Astrocyte (in vitro differentiated cells and primary cell): ENCODE measurements at regions not wholly inside any gene's neighbourhood (a gene's known extent, or its start where the extent isn't known, plus 50 kb on each side); places are given as distances from the start of the nearest gene placed in this dataset.

ENCODE experiments used
- DNase-seq: peaks from one replicate; pipeline ENCODE4 v3.0.0-alpha.2; 2010; ENCODE audit warnings: low read depth
- FAIRE-seq: peaks from 2 replicates; lab custom pipeline; 2011; peaks lifted over from hg19 to GRCh38; lab: Jason Lieb, UNC
- H2AFZ ChIP-seq: 2 replicates; pipeline ENCODE4 v1.6.0; 2012; ENCODE audit warnings: low read depth, low read length, inconsistent platforms
- H3K27ac ChIP-seq: 2 replicates; pipeline ENCODE4 v1.5.1; 2011; ENCODE audit warnings: low read depth, low read length, inconsistent platforms
- H3K27me3 ChIP-seq: 2 replicates; pipeline ENCODE4 v1.6.0; 2011; ENCODE audit warnings: low read length, inconsistent platforms; ENCODE audit not compliant: insufficient read depth
- H3K36me3 ChIP-seq: 2 replicates; pipeline ENCODE4 v1.5.1; 2011; ENCODE audit warnings: low read length, inconsistent platforms; ENCODE audit not compliant: insufficient read depth
- H3K4me1 ChIP-seq: 2 replicates; pipeline ENCODE4 v1.5.1; 2011; ENCODE audit warnings: low read length, inconsistent platforms; ENCODE audit not compliant: insufficient read depth
- H3K4me2 ChIP-seq: 2 replicates; pipeline ENCODE4 v1.6.0; 2012; ENCODE audit warnings: low read length, inconsistent platforms
- H3K4me3 ChIP-seq: 2 replicates; pipeline ENCODE4 v1.5.1; 2011; ENCODE audit warnings: low read depth, mild to moderate bottlenecking, low read length, inconsistent platforms; ENCODE audit not compliant: insufficient read depth
- H3K79me2 ChIP-seq: 2 replicates; pipeline ENCODE4 v1.6.0; 2012; ENCODE audit warnings: mild to moderate bottlenecking, low read length, inconsistent platforms; ENCODE audit not compliant: insufficient read depth
- H3K9ac ChIP-seq: 2 replicates; pipeline ENCODE4 v1.6.0; 2012; ENCODE audit warnings: mild to moderate bottlenecking, low read length, inconsistent platforms
- H3K9me3 ChIP-seq: 2 replicates; pipeline ENCODE4 v1.5.1; 2012; ENCODE audit warnings: low read depth, mild to moderate bottlenecking, low read length, inconsistent platforms; ENCODE audit not compliant: insufficient read depth
- H4K20me1 ChIP-seq: 2 replicates; pipeline ENCODE4 v1.6.0; 2012; ENCODE audit warnings: low read length, inconsistent platforms; ENCODE audit not compliant: insufficient read depth
- H3K27ac Mint-ChIP-seq: one replicate; pipeline ENCODE4 v1.8.0; 2021; ENCODE audit warnings: mild to moderate bottlenecking, mixed read lengths; ENCODE audit not compliant: unreplicated experiment
- H3K27me3 Mint-ChIP-seq: one replicate; pipeline ENCODE4 v1.8.0; 2021; ENCODE audit warnings: low read depth, mixed read lengths; ENCODE audit not compliant: unreplicated experiment
- H3K36me3 Mint-ChIP-seq: one replicate; pipeline ENCODE4 v1.8.0; 2021; ENCODE audit warnings: low read depth, mixed read lengths; ENCODE audit not compliant: unreplicated experiment
- H3K4me1 Mint-ChIP-seq: one replicate; pipeline ENCODE4 v1.8.0; 2021; ENCODE audit warnings: low read depth, mixed read lengths; ENCODE audit not compliant: unreplicated experiment
- H3K4me3 Mint-ChIP-seq: one replicate; pipeline ENCODE4 v1.8.0; 2021; ENCODE audit warnings: mild to moderate bottlenecking, moderate library complexity, mixed read lengths; ENCODE audit not compliant: unreplicated experiment
- H3K9me3 Mint-ChIP-seq: one replicate; pipeline ENCODE4 v1.8.0; 2021; ENCODE audit warnings: mild to moderate bottlenecking, mixed read lengths; ENCODE audit not compliant: unreplicated experiment
- EZH2 ChIP-seq: IDR thresholded peaks from 2 replicates; pipeline ENCODE4 v1.6.1; 2012; ENCODE audit warnings: mild to moderate bottlenecking, low read length, inconsistent platforms; ENCODE audit not compliant: insufficient read depth
- TF ChIP-seq, protein P1 (sequence below): IDR thresholded peaks from 2 replicates; pipeline ENCODE4 v1.5.1; 2011; ENCODE audit warnings: low read depth, mild to moderate bottlenecking, inconsistent platforms, low read length, moderate library complexity; ENCODE audit not compliant: insufficient read depth

DNA sequence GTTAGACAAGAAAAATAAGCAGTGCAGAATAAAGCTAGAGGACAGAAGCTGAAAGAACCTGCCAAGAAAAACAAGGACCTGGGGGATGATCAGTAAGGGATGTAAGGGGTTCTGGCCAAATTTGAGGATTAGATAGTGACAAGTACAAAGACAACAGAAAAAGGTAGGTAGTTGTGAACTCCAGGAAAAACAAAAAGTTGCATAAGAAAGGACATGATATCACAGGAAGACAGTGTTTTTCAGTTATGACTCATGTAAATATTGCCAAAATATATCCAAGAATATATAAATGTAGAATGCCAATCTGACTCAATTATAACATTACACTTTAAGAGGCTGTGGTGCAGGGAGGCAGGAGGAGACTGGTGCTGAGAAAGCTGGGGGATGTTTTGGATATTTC, 209.8 kb upstream of the SH3BP4 start:
- Histone ChIP-seq H2AFZ (no peak overlapping the region), H3K9ac (no peak overlapping the region), H3K79me2 (no peaks in the 10 kb centered on the region), H3K27ac (no peak overlapping the region), H3K36me3 (no peaks in the 10 kb centered on the region), H3K4me1 (no peaks in the 10 kb centered on the region), H3K27me3 (no peaks in the 10 kb centered on the region), H3K4me3 (no peak overlapping the region), H4K20me1 (no peaks in the 10 kb centered on the region), H3K4me2 (no peak overlapping the region), H3K9me3 (no peaks in the 10 kb centered on the region)
- DNase-seq (peak; percentile 16), FAIRE-seq (peak; percentile 58)
- no peaks in the 10 kb centered on the region for H3K36me3 Mint-ChIP-seq
- H3K9me3 Mint-ChIP-seq = peaks cover 4% of the 10 kb centered on the region
- H3K27ac Mint-ChIP-seq = peak overlapping the region; percentile 78
- H3K27me3 Mint-ChIP-seq = no peaks in the 10 kb centered on the region
- peaks cover 11% of the 10 kb centered on the region for H3K4me1 Mint-ChIP-seq
- no peak overlapping the region for H3K4me3 Mint-ChIP-seq
- TF ChIP-seq, protein P1, sequence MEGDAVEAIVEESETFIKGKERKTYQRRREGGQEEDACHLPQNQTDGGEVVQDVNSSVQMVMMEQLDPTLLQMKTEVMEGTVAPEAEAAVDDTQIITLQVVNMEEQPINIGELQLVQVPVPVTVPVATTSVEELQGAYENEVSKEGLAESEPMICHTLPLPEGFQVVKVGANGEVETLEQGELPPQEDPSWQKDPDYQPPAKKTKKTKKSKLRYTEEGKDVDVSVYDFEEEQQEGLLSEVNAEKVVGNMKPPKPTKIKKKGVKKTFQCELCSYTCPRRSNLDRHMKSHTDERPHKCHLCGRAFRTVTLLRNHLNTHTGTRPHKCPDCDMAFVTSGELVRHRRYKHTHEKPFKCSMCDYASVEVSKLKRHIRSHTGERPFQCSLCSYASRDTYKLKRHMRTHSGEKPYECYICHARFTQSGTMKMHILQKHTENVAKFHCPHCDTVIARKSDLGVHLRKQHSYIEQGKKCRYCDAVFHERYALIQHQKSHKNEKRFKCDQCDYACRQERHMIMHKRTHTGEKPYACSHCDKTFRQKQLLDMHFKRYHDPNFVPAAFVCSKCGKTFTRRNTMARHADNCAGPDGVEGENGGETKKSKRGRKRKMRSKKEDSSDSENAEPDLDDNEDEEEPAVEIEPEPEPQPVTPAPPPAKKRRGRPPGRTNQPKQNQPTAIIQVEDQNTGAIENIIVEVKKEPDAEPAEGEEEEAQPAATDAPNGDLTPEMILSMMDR = no peak
- TF ChIP-seq EZH2 = no peak

DNA sequence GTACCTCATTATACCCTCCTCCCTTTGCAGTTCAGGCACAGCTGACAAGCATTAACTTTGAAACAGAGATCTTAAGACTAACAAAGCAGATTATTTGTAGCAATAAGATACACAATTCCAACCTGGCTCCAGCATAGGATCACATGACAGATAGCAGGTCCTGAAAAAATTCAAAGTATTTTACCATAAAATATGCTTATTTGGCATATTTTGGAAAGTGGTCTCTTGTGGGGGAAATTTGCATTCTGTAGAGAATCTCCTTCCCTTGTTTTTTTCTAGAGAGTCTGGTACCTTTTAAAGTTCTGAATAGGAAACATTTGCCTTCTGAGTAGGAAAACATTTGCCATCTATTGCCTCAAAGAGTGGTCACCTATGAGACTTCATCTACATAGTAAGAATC, 212.8 kb upstream of the SH3BP4 start:
- H3K27ac ChIP-seq = no peak overlapping the region
- Mint-ChIP-seq H3K9me3 (peaks cover 13% of the 10 kb centered on the region), H3K27me3 (peaks cover 3% of the 10 kb centered on the region), H3K36me3 (peaks cover 4% of the 10 kb centered on the region), H3K4me3 (no peak overlapping the region), H3K27ac (no peak overlapping the region), H3K4me1 (peaks cover 11% of the 10 kb centered on the region)
- H3K79me2 ChIP-seq = no peaks in the 10 kb centered on the region
- no peaks in the 10 kb centered on the region for H3K27me3 ChIP-seq
- no peak overlapping the region for H3K4me2 ChIP-seq
- H3K36me3 ChIP-seq = no peaks in the 10 kb centered on the region
- H4K20me1 ChIP-seq = no peaks in the 10 kb centered on the region
- H2AFZ ChIP-seq = no peak overlapping the region
- H3K4me1 ChIP-seq = no peaks in the 10 kb centered on the region
- TF ChIP-seq, protein P1 = no peak
- TF ChIP-seq EZH2 = no peak
- DNase-seq (no peak), FAIRE-seq (no peak)
- H3K9ac ChIP-seq = no peak overlapping the region
- peaks cover 5% of the 10 kb centered on the region for H3K9me3 ChIP-seq
- H3K4me3 ChIP-seq = no peak overlapping the region

DNA sequence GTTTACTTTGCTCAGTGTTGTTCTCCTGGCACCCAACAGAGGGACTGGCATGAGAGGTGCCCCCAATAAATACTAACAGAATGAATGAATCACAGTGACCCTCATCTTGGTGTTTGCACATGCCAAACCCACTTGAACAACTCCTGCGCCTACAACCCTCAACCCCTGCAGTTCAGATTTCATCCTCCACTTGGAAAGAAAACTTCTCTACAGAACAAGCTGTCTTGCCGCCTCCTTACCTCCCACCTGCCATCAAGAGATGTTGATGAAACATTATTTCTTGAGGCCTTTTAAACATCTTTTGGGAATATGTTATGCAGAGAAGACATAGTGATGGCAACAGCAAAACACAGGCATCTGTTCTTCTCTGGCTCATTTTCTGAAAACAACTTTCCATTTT, 216.0 kb upstream of the SH3BP4 start:
- FAIRE-seq (no peak), DNase-seq (no peak)
- Mint-ChIP-seq H3K9me3 (peaks cover 11% of the 10 kb centered on the region), H3K27me3 (peaks cover 3% of the 10 kb centered on the region), H3K4me3 (no peak overlapping the region), H3K36me3 (peaks cover 4% of the 10 kb centered on the region), H3K27ac (no peak overlapping the region), H3K4me1 (no peaks in the 10 kb centered on the region)
- Histone ChIP-seq H3K27ac (no peak overlapping the region), H3K9me3 (peaks cover 5% of the 10 kb centered on the region), H3K27me3 (no peaks in the 10 kb centered on the region), H2AFZ (no peak overlapping the region), H3K36me3 (no peaks in the 10 kb centered on the region), H3K4me2 (no peak overlapping the region), H4K20me1 (no peaks in the 10 kb centered on the region), H3K9ac (no peak overlapping the region), H3K4me3 (no peak overlapping the region), H3K79me2 (no peaks in the 10 kb centered on the region), H3K4me1 (no peaks in the 10 kb centered on the region)
- TF ChIP-seq, protein P1 = no peak
- no peak for TF ChIP-seq EZH2
